HG03060 (cell line): ENCODE measurements at regions not wholly inside any gene's neighbourhood (a gene's known extent, or its start where the extent isn't known, plus 50 kb on each side); places are given as distances from the start of the nearest gene placed in this dataset.
A peak's percentile ranks its signal among the peaks of the same experiment; 100 is the strongest.

Experiments used
- ATAC-seq: cut with Tn5 transposase; IDR thresholded peaks from one replicate; pipeline ENCODE4 v1.9.1; 2021; ENCODE audit warnings: low read depth, moderate number of reproducible peaks; ENCODE audit not compliant: unreplicated experiment

DNA sequence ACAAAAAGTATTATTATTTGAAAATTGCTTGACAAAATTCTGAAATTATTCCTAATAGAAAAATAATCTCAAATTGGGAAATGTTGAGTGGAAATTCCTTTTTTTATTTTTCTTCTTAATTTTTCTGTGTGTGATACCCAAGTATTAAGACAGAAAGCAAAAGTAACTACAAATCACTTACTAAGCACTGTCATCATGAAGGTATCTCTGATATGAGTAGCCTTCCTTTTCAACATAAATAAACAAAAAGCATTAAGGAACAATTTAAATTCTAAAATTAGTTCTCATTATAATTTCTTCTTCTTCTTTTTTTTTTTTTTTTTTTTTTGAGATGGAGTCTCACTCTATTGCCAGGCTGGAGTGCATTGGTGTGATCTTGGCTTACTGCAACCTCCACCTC, 174.2 kb upstream of the RBMS1 start:
- no peak for ATAC-seq

DNA sequence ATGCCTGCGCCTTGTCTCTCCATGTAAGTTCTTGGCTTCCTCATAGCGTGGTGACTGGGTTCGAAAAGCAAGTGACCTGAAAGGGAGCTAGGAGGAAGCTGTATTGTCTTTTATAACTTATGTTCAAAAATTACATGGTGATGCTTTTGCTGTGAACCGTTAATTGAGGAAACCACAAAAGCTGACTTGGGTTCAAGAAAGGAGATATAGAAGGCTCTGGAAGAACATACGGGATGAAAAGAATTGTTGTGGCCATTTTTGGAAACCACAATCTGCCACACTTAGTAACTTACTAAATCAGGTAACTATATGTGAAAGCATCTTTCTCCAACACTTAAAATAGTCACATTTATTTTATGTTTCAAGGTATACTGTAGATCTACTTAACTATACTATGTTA, 177.0 kb upstream of the RBMS1 start:
- no peak for ATAC-seq

DNA sequence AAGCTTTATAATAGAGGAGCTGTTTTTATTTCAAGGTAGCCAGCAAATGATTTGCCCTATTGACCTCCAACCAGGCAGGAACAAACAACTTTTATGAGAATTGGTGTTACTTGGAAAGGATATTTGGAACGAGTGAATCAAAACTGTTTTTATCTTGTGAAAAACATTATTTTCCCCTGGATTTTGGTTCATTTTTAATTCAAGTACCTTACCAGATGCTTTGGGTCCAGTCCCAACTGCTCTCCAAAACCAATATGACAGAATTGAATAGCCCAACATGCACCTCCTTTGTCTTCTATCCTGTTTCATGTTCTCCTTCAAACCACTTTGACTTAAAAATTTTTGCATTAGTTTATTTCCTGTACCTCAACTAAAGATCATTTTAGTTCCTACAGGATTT, 178.6 kb upstream of the RBMS1 start:
- ATAC-seq = no peak

DNA sequence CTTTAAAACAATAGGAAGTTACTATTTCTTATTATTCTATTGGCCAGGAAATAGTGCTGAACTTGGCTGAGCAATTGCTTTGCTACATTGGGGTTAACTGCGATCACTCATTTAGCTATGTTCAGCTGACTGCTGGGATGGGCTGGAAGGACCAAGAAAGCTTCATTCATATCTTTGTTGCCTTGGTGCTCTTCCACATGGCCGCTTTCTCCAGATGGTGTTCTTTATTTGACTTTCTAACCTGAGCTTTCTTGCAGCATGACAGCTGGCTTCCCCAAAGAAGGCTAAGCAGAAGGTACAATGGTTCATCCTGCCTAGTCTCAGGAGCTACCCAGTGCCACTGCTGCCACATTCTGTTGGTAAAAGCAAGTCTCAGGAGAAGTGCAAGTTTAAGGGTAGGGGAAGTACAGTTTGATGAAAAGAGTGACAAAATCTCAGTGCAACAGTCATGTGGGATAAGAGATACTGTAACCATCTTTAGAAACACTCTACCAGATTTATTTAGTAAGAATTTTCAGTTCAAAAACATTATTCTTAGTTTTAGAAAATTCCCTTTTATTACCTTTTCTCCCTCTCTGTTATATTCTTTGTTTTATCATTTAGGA, 180.6 kb upstream of the RBMS1 start:
- ATAC-seq = no peak

DNA sequence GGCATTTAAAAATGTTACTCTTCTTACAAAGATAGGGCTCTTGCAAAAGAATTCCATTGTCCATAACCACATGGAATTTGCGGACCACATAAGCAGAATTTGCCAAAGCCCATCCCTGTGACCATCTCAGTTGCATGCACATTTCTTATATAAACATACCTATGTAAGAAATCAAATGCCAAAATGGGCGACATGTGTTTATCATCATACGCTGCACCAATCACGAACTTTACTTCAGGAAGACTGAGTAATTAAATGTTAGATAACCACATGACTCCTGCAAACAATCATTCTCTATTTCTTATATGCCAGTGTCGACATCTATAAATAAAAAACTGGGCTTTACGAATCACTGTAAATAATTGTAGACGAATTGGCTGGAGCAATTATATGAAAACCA, 186.1 kb upstream of the RBMS1 start:
- no peak for ATAC-seq

DNA sequence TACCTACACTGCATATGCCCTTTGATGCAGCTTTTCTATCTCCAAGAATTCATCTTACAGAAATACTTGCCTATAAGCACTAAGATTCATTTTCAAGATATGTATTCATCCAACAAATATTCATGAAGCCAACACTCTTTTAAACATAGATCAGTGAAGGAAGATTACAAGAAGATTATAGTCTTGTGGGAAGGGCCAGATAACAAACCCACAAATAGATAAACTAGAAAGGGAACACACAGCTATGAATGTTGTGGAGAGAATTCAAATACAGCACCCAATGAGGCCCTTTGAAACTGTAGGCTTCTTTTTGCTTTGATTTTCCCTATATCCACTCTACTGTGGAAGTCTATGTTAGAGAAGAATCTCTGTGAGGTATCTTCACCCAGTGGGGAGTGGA, 186.7 kb upstream of the RBMS1 start:
- ATAC-seq = no peak

DNA sequence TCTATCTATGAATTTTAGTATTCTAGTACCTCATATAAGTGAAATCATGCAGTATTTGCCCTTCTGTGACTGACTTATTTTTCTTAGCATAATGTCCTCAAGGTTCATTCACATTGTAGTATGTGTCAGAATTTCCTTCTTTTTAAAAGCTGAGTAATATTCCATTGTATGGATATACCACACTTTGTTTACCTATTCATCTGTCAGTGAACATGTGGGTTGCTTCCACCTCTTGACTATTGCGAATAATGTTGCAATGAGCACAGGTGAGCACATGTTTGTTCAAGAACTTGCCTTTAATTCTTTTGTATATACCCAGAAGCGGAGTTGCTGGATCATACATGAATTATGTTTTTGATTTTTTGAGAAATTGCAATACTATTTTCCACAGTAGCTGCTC, 187.4 kb upstream of the RBMS1 start:
- no peak for ATAC-seq

DNA sequence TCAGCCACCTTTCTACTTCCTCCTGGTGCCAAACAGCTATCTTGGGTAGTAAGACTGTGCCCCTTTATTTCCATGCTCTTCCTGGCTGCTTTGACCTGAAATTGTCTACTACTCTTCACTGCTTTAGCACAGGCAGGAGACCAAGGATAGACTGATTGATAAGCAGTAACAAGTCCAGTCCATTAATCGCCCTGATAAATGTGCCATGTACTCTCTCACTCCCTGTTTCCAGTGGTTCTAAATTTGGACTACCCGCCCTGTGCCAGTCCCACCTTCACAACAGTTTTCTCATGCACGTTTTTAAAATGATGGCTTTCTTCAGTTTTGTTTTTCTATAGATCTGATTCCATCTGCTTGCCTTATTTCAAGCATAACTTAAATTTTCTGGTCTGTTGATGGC, 189.6 kb upstream of the RBMS1 start:
- no peak for ATAC-seq

DNA sequence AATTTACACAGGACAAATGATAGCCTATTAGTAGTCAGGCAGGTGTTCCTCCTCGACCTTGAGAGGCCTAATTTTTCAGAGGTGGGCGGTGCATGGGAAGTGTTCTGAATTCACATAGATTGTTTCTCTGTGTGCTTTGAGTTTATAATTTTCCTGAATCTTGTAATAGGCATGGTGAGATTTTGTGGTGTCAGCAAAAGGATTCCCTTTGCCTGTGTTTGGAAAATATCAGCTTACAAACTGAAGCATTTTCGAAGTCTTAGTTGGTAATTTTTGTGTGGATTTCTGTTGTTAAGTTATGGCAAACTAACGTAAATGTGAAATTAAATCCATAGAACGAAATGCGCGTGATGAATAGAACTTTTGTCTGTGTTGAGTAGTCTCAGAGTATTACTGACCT, 194.0 kb upstream of the RBMS1 start:
- ATAC-seq = no peak

DNA sequence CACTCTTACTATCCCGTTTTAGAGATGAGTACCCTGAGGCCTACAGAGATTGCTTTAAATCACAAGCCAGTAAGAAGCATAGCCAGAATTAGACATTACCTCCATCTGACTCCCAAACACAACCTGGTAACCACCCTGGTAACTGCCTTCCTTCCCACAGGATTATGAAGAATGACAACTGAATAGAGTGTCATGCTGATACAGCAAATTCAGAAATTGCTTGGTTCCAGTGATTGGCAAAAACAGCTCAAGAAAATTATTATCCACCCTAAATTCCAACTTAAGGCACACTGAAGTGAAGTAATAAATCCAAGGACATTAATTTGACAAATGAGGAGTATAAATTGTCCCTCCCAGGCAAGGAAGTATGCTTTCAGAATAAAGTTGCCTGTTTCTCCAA, 195.8 kb upstream of the RBMS1 start:
- no peak for ATAC-seq

DNA sequence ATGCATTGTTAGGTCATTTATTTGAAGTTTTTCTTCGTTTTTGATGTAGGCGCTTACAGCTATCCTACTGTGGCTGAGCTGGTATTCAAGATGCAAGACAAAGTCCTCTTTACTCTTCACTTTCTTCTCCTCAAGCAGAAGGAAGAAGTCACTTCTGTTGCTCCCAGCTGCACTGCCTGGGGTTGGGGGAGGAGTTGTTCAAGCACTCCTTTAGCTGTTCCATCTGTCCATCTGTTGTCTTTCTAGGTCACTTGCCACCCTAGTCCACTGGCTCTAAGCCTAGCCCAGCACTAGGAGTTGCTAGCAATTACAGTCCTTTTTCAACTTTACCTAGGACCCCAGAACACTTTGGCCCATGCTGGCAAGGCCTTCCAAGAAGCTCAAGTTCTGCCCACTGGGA, 200.6 kb upstream of the RBMS1 start:
- no peak for ATAC-seq

DNA sequence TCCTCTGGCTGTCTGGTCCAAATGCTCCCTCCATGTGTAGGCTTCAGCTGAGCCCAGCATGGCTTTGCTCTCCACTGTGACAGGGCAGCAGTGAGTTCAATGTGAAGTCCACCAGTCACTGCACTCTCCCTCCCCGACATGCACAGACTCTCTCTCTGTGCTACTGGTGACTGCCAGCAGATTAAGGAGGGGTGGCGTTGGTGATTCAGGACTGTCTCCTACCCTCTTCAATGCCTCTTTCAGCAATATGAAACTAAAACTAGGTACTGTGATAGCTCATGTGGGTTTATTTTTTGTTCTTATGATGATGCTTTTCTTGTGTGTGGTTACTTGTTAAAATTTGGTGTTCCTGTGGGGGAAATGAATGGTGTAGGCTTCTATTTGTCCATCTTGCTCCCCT, 201.0 kb upstream of the RBMS1 start:
- peak; percentile 44 for ATAC-seq

DNA sequence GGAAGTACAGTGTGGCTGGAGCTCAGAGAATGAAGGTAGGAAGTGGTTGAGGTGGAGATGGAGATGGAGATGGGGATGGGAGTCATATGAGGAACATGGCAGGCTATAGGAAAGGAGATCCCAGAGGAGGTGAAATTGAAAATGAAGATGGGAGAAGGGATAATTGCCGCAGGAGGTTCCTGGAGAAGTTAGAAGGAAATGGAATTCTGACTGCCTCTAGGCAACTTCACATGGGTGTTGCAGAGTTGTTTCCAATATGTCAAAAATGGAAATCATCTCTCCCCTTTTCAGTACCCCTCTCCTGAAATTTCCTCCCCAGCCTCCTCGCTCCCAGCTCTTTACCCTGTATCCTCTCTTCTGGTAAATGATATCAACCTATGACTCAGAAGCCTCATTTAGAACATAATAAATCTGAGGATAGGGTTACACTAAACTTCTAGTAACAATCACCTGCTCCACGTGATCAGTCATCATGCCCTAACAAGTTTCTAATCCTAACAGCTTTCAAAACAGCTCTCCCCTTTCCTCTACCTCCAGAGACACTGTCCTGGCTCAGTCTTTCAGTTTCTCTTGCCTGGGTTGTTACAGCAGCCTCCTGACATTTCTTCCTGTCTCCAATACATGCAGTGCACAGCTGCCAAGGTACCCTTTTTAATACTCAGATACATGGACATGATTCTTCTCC, 201.9 kb upstream of the RBMS1 start:
- no peak for ATAC-seq

DNA sequence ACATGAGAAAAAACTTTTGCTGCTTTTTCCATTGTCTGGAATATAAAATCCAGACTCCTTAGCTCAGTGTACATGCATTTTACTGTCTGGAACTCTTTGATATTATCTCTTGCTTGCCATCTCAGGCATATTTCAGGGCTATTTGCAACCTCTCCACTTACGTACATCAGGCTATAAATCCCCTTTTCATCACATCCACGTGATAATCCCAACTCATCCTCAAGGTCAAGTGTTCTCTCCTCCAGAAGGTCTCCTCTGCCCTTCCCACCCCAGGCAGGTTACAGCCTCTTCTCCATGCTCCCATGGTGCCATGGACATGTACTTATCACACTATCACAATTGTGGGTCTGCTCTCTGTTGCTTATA, 202.5 kb upstream of the RBMS1 start:
- ATAC-seq = no peak

DNA sequence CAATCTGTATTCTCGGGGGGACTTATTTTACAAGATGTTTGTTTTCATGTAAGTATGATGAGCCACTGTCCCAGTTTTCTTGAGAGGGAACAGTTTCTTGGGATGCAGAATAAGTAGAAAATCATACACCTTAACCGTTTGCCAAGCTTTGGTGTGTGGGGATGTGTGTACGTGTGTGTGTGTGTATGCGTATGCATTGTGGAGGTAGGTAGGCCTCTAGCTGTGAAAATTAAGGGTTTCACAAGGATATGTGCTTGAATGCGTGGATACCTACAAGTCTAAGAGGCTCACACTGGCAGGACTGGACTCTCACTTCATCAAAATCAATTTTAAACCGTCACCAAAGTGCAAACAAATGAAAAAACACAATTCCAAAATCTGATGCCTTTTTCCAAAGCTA, 204.2 kb upstream of the RBMS1 start:
- ATAC-seq = no peak

DNA sequence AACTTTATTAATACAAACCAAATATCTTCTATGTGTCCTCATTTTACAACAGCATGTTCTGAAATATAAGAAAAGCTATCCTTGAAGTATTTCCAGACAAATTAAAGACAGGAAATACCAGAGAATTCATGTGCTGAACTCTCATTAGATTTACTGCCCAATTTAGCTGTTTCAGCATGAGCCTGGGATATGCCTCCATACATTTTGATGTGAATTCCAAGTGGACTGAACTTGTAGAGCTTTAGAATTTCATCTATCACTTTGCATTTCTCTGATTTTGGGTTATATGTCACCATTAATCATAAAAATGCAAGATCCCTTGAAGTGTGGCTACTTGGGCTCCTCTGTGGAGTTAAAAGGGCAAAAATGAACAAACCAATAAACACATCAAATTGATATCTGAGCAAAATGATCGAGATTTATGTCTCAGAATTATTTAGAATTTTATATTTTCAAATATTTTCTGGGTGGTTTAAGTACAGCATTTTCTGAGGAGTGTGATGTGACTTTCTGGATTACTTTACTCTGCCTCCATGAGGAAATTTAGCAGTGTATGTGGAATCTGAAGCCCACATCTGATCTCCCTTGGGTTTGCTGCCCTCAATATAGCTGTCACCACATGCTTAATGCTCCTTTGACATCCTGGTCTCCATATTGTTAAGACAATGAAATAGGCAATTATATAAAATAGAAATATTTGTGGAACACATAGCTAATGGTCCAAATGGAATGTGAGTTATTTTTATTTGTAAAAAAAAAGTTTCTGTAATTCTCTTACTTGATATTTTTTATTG, 206.6 kb upstream of the RBMS1 start:
- no peak for ATAC-seq

DNA sequence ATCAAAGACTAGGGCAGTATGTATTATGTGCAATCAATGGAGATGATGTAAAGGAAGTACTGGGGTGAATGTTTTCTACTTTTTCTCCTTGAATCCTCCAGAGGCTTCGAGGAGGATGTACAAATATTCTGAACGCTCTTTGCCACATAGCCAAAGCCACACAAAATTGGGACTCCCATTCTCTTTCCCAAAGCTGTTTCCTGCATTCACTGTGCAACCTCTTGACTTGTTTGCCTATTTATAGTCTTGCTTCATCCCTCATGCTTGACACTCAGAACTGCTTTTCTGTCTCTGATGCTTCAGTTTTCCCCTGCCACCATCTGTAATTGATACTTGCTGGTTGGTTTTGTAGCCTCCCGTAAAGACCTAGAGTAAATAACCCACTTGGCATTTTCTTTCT, 208.2 kb upstream of the RBMS1 start:
- ATAC-seq = no peak

DNA sequence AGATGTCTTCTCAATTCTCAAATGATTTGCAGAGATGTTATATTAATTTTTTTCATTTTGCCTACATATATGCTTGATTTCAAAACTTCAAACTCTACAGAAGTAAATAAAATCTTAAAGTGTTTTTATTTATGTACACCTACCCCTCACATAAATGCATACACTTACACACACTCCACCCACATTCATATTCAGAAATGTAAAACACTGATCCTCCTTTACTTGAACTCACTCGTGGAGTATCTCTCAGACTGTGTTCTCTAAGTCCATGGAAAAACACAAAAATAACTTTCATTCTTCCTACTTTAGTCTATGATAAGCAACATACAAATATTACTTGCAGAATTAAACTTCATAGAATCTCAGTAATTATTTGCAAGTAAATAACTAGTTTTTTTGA, 209.1 kb upstream of the RBMS1 start:
- no peak for ATAC-seq

DNA sequence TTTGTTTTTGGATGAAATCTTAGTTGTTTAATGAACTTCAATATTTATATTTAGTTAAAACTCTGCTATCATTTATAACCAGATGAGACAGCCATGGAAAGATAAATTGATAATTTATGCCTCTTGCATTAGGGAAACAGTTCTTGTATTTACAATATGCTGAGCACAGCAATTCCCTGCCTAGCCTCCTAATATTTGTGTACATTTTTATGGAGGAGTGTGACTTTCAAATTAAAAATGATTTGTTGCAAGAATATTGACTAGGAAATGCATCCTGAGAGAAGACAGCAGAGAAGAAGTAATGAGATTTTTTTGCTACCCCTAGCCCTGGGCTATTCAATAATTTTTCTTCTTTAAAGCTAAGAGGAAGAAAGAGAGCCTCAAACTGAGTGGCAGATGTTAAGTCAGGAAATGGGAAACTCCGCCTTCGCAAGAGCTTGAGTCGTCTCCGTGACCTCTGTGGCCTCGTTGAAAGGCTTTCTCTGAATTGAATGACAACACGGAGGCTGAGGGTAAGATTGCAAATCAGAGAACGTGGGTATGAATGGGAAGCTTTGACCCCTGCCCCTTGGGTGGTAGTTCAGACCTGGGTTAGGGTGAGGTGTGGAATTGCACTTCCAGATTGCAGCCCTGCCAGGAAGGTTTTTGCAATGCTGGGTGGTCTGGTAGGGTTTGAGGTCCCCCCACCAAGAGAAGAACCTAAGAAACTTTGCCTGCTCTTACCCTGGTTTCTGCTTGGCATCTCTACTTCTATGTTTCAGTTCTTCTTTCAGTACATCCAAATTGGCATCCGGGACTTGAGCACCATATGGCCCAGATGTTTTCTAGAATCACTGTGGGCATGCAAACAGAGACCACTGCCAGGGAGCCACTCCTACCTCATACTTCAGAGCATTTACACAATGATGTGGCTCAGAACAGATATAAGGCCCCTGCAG, 210.3 kb upstream of the RBMS1 start:
- peak; percentile 80 for ATAC-seq

DNA sequence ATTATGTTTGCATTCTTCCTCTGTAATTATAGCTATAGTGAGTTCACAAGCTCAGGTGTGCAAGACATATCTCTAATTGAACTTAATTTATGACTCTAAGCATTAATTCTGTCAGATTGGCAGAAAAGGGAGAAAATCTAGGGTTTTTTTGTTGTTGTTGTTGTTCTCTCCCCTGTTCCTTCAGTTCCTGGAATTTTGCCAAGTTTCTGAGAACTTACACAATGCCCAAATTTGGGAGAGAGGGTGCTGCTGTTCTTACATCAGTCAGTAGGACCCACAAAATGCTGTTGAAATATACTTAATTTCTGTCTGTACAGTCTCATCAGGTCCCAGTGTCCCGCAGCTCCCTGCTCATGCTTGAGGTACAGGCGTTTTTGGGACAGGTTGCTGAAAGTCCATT, 221.8 kb upstream of the RBMS1 start:
- no peak for ATAC-seq

DNA sequence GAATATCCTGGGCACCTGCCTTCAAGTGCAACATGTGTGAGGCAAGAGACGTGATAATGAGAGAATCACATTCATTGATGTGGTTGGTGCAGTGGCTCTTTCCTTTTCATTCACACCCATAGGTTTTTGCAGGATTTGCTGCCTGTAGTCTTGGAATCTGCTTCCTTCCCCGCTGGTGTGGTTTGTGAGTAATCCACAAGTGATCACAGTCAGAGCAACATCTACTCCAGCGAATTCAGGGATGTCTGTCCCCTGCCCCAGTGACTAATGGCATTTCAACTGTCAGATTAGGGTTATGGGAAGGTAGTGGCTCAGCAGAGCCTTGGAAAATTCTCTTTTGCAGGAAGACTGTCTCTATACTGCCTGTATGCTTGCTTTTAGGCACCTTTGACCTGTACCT, 225.5 kb upstream of the RBMS1 start:
- no peak for ATAC-seq
